WTC11 (cell line): ENCODE measurements at regions not wholly inside any gene's neighbourhood (a gene's known extent, or its start where the extent isn't known, plus 50 kb on each side); places are given as distances from the start of the nearest gene placed in this dataset.

Source experiments
- ATAC-seq: fragments of 200-7000 bp; cut with Tn5 transposase; 2 replicates; pipeline ENCODE4 v1.10.0; 2021; ENCODE audit warnings: mild to moderate bottlenecking, moderate library complexity
- CTCF ChIA-PET: fragments of 300-600 bp; sonication (Branson Sonifier 250); formaldehyde crosslinking; loops from one replicate; lab custom pipeline; 2021; ENCODE audit warnings: antibody characterized with exemption; lab: Charles Lee
- POLR2A ChIA-PET: fragments of 350-600 bp; sonication (Branson Sonifier 250); formaldehyde crosslinking; loops from one replicate; lab custom pipeline; 2021; ENCODE audit warnings: antibody characterized with exemption; lab: Charles Lee
- DNase-seq: peaks from one replicate; pipeline ENCODE4 v3.0.0; 2021; ENCODE audit warnings: low spot score
- H3K27ac Mint-ChIP-seq: 2 replicates; pipeline ENCODE4 v1.8.0; 2021; ENCODE audit warnings: mixed read lengths
- H3K27me3 Mint-ChIP-seq: 2 replicates; pipeline ENCODE4 v1.8.0; 2021; ENCODE audit warnings: low read depth, mild to moderate bottlenecking, moderate library complexity, mixed read lengths
- H3K36me3 Mint-ChIP-seq: 2 replicates; pipeline ENCODE4 v1.8.0; 2021; ENCODE audit warnings: mixed read lengths
- H3K4me1 Mint-ChIP-seq: 2 replicates; pipeline ENCODE4 v1.8.0; 2022; ENCODE audit warnings: mixed read lengths
- H3K4me3 Mint-ChIP-seq: 2 replicates; pipeline ENCODE4 v1.8.0; 2021; ENCODE audit warnings: mild to moderate bottlenecking, moderate library complexity, mixed read lengths
- H3K9me3 Mint-ChIP-seq: 2 replicates; pipeline ENCODE4 v1.8.0; 2021; ENCODE audit warnings: mixed read lengths
- ATF2 ChIP-seq: sonication (generic); formaldehyde crosslinking; IDR thresholded peaks from 2 replicates; pipeline ENCODE4 v1.8.1; 2022; ENCODE audit warnings: low read depth, missing genetic modification reagents, borderline replicate concordance
- CBFB ChIP-seq: sonication (generic); formaldehyde crosslinking; IDR thresholded peaks from 2 replicates; pipeline ENCODE4 v1.8.1; 2022; ENCODE audit warnings: mild to moderate bottlenecking, low read depth, missing genetic modification reagents
- CDX4 ChIP-seq: fragments of 250-450 bp; sonication (Bioruptor Pico); IDR thresholded peaks from 2 replicates; pipeline ENCODE4 v1.9.0; 2021; ENCODE audit warnings: moderate library complexity, mild to moderate bottlenecking, inconsistent platforms, borderline replicate concordance
- CREB1 ChIP-seq: sonication (generic); formaldehyde crosslinking; IDR thresholded peaks from 2 replicates; pipeline ENCODE4 v1.8.0; 2023; ENCODE audit warnings: mild to moderate bottlenecking, missing genetic modification reagents
- E2F4 ChIP-seq: sonication (generic); formaldehyde crosslinking; IDR thresholded peaks from 2 replicates; pipeline ENCODE4 v1.8.1; 2022; ENCODE audit warnings: low read depth, mild to moderate bottlenecking, moderate library complexity, missing genetic modification reagents, borderline replicate concordance
- ERG ChIP-seq: fragments of 250-450 bp; sonication (Bioruptor Pico); IDR thresholded peaks from 2 replicates; pipeline ENCODE4 v1.8.0; 2021; ENCODE audit warnings: mild to moderate bottlenecking
- FOXK1 ChIP-seq: sonication (generic); formaldehyde crosslinking; IDR thresholded peaks from 2 replicates; pipeline ENCODE4 v1.8.0; 2022; ENCODE audit warnings: mild to moderate bottlenecking, moderate library complexity, missing genetic modification reagents
- FOXP4 ChIP-seq: sonication (generic); formaldehyde crosslinking; IDR thresholded peaks from 2 replicates; pipeline ENCODE4 v1.8.0; 2022; ENCODE audit warnings: mild to moderate bottlenecking, missing genetic modification reagents
- JUN ChIP-seq: sonication (generic); formaldehyde crosslinking; IDR thresholded peaks from 2 replicates; pipeline ENCODE4 v1.8.0; 2023; ENCODE audit warnings: mild to moderate bottlenecking, missing genetic modification reagents
- MLX ChIP-seq: sonication (generic); formaldehyde crosslinking; IDR thresholded peaks from 2 replicates; pipeline ENCODE4 v1.8.1; 2023; ENCODE audit warnings: mild to moderate bottlenecking, missing genetic modification reagents, moderate library complexity
- PREB ChIP-seq: sonication (generic); formaldehyde crosslinking; IDR thresholded peaks from 2 replicates; pipeline ENCODE4 v1.8.1; 2022; ENCODE audit warnings: mild to moderate bottlenecking, missing genetic modification reagents, moderate library complexity, borderline replicate concordance
- SOX15 ChIP-seq: fragments of 250-450 bp; sonication (Bioruptor Pico); IDR thresholded peaks from 2 replicates; pipeline ENCODE4 v1.9.0; 2021; ENCODE audit warnings: mild to moderate bottlenecking
- STAT6 ChIP-seq: sonication (generic); formaldehyde crosslinking; conservative IDR thresholded peaks from 2 replicates; pipeline ENCODE4 v1.8.1; 2023; ENCODE audit warnings: mild to moderate bottlenecking, low read depth, missing genetic modification reagents, moderate library complexity
- TP53 ChIP-seq: sonication (generic); formaldehyde crosslinking; IDR thresholded peaks from 2 replicates; pipeline ENCODE4 v1.8.1; 2023; ENCODE audit warnings: mild to moderate bottlenecking, missing genetic modification reagents
- ZNF423 ChIP-seq: fragments of 250-450 bp; sonication (Bioruptor Pico); IDR thresholded peaks from 2 replicates; pipeline ENCODE4 v2.1.2; 2022; ENCODE audit warnings: mild to moderate bottlenecking, moderate library complexity

- CTCF ChIA-PET, result interaction anchor here (0.6 to 2.0 kb wide), 7 partner anchors 11 to 141 kb away, joined by 3 to 13 read pairs (median 5); partner anchors contain the start of gene HAPLN3
- POLR2A ChIA-PET, result interaction anchor here (0.5 to 1.7 kb wide), 6 partner anchors 11 to 90 kb away, joined by 3 to 12 read pairs (median 4); no protein-coding TSS in a partner anchor
- DNase-seq, result peak; percentile 56
- peak; percentile 19 for ATAC-seq
- Mint-ChIP-seq H3K4me3 (peak overlapping the region; percentile 49), H3K9me3 (peaks cover 6% of the 10 kb centered on the region; the same call in 1 of the 2 replicates), H3K27me3 (0 out of 2 replicates have a peak, but pooled peaks cover 3% of the 10 kb centered on the region), H3K27ac (peak overlapping the region; percentile 99), H3K36me3 (peaks cover 20% of the 10 kb centered on the region), H3K4me1 (peaks cover 93% of the 10 kb centered on the region)
- TF ChIP-seq CBFB (CRISPR knock-in tag) (no peak), ZNF423 (CRISPR knock-in tag) (peak; percentile 56; the same call in 1 of the 2 replicates), ERG (CRISPR knock-in tag) (0 out of 2 replicates have a peak, but pooled peaks have one; percentile 58), FOXK1 (peak; percentile 64; the same call in 1 of the 2 replicates), FOXP4 (0 out of 2 replicates have a peak, but pooled peaks have one; percentile 47), TP53 (CRISPR knock-in tag) (no peak), JUN (CRISPR knock-in tag) (no peak), E2F4 (CRISPR knock-in tag) (no peak)
Measured at GRCh38 chr15:88987934-88988671, 74.9 kb upstream of the MFGE8 start.

GRCh38 chr15:88989578-88989977, 76.4 kb upstream of the MFGE8 start:
- Mint-ChIP-seq H3K27ac (peak overlapping the region; percentile 56), H3K4me3 (no peak overlapping the region), H3K4me1 (peaks cover 95% of the 10 kb centered on the region), H3K27me3 (0 out of 2 replicates have a peak, but pooled peaks cover 3% of the 10 kb centered on the region), H3K36me3 (peaks cover 21% of the 10 kb centered on the region), H3K9me3 (peaks cover 6% of the 10 kb centered on the region; the same call in 1 of the 2 replicates)
- ChIA-PET CTCF (interaction anchor here (1.0 kb wide), 1 partner anchor 85 kb away, joined by 4 read pairs; no protein-coding TSS in a partner anchor), POLR2A (interaction anchor here (1.3 kb wide), 1 partner anchor 84 kb away, joined by 3 read pairs; no protein-coding TSS in a partner anchor)
- TF ChIP-seq STAT6 (CRISPR knock-in tag) (no peak), MLX (no peak)
- no peak for DNase-seq
- no peak for ATAC-seq

- ATAC-seq, result no peak
- Mint-ChIP-seq H3K4me3 (no peak overlapping the region), H3K4me1 (peaks cover 95% of the 10 kb centered on the region), H3K36me3 (peaks cover 21% of the 10 kb centered on the region), H3K27me3 (0 out of 2 replicates have a peak, but pooled peaks cover 3% of the 10 kb centered on the region), H3K27ac (0 out of 2 replicates have a peak overlapping the region, but pooled peaks have one; percentile 56), H3K9me3 (peaks cover 6% of the 10 kb centered on the region; the same call in 1 of the 2 replicates)
- ChIA-PET POLR2A (interaction anchor here (0.7 to 1.3 kb wide), 2 partner anchors 85 to 87 kb away, joined by 3 read pairs; no protein-coding TSS in a partner anchor), CTCF (interaction anchor here (1.0 kb wide), 1 partner anchor 85 kb away, joined by 4 read pairs; no protein-coding TSS in a partner anchor)
- no peak for DNase-seq
- TF ChIP-seq PREB (CRISPR knock-in tag), result no peak
- no peak for TF ChIP-seq CDX4
- no peak for TF ChIP-seq MLX
- no peak for TF ChIP-seq ATF2 (CRISPR knock-in tag)
- no peak for TF ChIP-seq CREB1
- no peak for TF ChIP-seq SOX15 (CRISPR knock-in tag)
Measured at GRCh38 chr15:88990185-88990679, 77.1 kb upstream of the MFGE8 start.
